Endothelial cell of umbilical vein (primary cell): ENCODE measurements at regions not wholly inside any gene's neighbourhood (a gene's known extent, or its start where the extent isn't known, plus 50 kb on each side); places are given as distances from the start of the nearest gene placed in this dataset.

Experiments used
- BruUV-seq: library from RNA; stranded (reverse); fragments of 400-500 nt; replicated peaks from 2 replicates; lab custom pipeline; 2021; lab: Mats Ljungman, UMichigan
- CTCF ChIA-PET: fragments of 300-600, 350-600 bp; sonication (Branson Sonifier 250); formaldehyde crosslinking; loops from one replicate; lab custom pipeline; 2021; ENCODE audit warnings: antibody characterized with exemption, inconsistent platforms; lab: Charles Lee
- POLR2A ChIA-PET: fragments of 300-600, 350-600 bp; sonication (Branson Sonifier 250); formaldehyde crosslinking; loops from one replicate; lab custom pipeline; 2021; ENCODE audit warnings: antibody characterized with exemption, inconsistent platforms; lab: Charles Lee
- DNase-seq: peaks from one replicate; pipeline ENCODE4 v3.0.0-alpha.2; 2011; ENCODE audit warnings: low read depth, low spot score
- FAIRE-seq: peaks from 2 replicates; lab custom pipeline; 2011; peaks lifted over from hg19 to GRCh38; lab: Jason Lieb, UNC
- H2AFZ ChIP-seq: 2 replicates; pipeline ENCODE4 v1.6.0; 2012; ENCODE audit warnings: low read depth, low read length, control low read depth, inconsistent platforms
- H3K27ac ChIP-seq: 2 replicates; pipeline ENCODE4 v1.5.1; 2011; ENCODE audit warnings: low read depth, mild to moderate bottlenecking, control low read depth, low read length, moderate library complexity; ENCODE audit not compliant: insufficient read depth
- H3K27me3 ChIP-seq, 2 experiments: 2 replicates each; pipeline versions ENCODE4 v1.6.0 to v1.6.1; 2011; ENCODE audit warnings: low read length in 2 of 2, mixed read lengths in 1 of 2; ENCODE audit not compliant: control insufficient read depth in 2 of 2, insufficient read depth in 2 of 2
- H3K36me3 ChIP-seq, 2 experiments: 2 replicates in 1 of 2; 3 replicates in 1 of 2; pipeline ENCODE4 v1.5.1; 2011; ENCODE audit warnings: low read length in 2 of 2, mild to moderate bottlenecking in 1 of 2, moderate library complexity in 1 of 2; ENCODE audit not compliant: control insufficient read depth in 2 of 2, insufficient read depth in 2 of 2; ENCODE audit errors: extremely low read depth in 1 of 2
- H3K4me1 ChIP-seq: 3 replicates; pipeline ENCODE4 v1.5.1; 2011; ENCODE audit warnings: mild to moderate bottlenecking, low read length; ENCODE audit not compliant: control insufficient read depth, insufficient read depth; ENCODE audit errors: extremely low read depth
- H3K4me2 ChIP-seq: 2 replicates; pipeline ENCODE4 v1.6.1; 2011; ENCODE audit warnings: low read length, control low read depth, mixed read lengths; ENCODE audit not compliant: insufficient read depth
- H3K4me3 ChIP-seq, 3 experiments: fragments of 200-600 bp in 1 of 3; sonication (generic), shearing (Covaris generic) in 1 of 3; replicated peaks in 1 of 3; 2 replicates each; pipeline ENCODE4 v1.5.1; 2011 to 2016; ENCODE audit warnings: control low read depth in 3 of 3, low read length in 3 of 3, mild to moderate bottlenecking in 2 of 3, inconsistent platforms in 1 of 3, low read depth in 1 of 3, moderate library complexity in 1 of 3; ENCODE audit not compliant: insufficient read depth in 1 of 3
- H3K79me2 ChIP-seq: 2 replicates; pipeline ENCODE4 v1.6.0; 2012; ENCODE audit warnings: low read length, inconsistent platforms; ENCODE audit not compliant: control insufficient read depth, insufficient read depth
- H3K9ac ChIP-seq: replicated peaks from 2 replicates; pipeline ENCODE3; 2011; ENCODE audit warnings: low read length, control low read depth; ENCODE audit not compliant: insufficient read depth; ENCODE audit errors: extremely low read depth
- H3K9me1 ChIP-seq: replicated peaks from 3 replicates; pipeline ENCODE4 v1.6.0; 2011; ENCODE audit warnings: mild to moderate bottlenecking, low read length; ENCODE audit not compliant: control insufficient read depth, insufficient read depth; ENCODE audit errors: extremely low read depth
- H3K9me3 ChIP-seq: replicated peaks from 2 replicates; pipeline ENCODE4 v1.5.1; 2012; ENCODE audit warnings: low read length, inconsistent platforms; ENCODE audit not compliant: control insufficient read depth, insufficient read depth
- H4K20me1 ChIP-seq: replicated peaks from 2 replicates; pipeline ENCODE3; 2011; ENCODE audit warnings: mild to moderate bottlenecking, low read length; ENCODE audit not compliant: control insufficient read depth, insufficient read depth; ENCODE audit errors: extremely low read depth
- CTCF ChIP-seq, 2 donors: IDR thresholded peaks; 1 replicate in 1 of 2; 2 replicates in 1 of 2; pipeline ENCODE4 v1.5.1; 2011; ENCODE audit warnings: low read length in 2 of 2, mild to moderate bottlenecking in 2 of 2, moderate library complexity in 2 of 2, control low read depth in 1 of 2, inconsistent platforms in 1 of 2, low read depth in 1 of 2; ENCODE audit not compliant: insufficient read depth in 1 of 2; ENCODE audit errors: extremely low read depth in 1 of 2
- EZH2 ChIP-seq: IDR thresholded peaks from 2 replicates; pipeline ENCODE4 v1.6.1; 2012; ENCODE audit warnings: borderline replicate concordance, low read depth, mild to moderate bottlenecking, moderate library complexity, low read length, inconsistent platforms; ENCODE audit not compliant: severe bottlenecking
- FOS ChIP-seq: IDR thresholded peaks from 2 replicates; pipeline ENCODE4 v1.6.1; 2011; ENCODE audit warnings: mild to moderate bottlenecking, low read length, moderate library complexity, borderline replicate concordance; ENCODE audit not compliant: insufficient read depth
- GATA2 ChIP-seq: IDR thresholded peaks from 2 replicates; pipeline ENCODE4 v1.7.0; 2011; ENCODE audit warnings: low read depth, mild to moderate bottlenecking, moderate library complexity, mixed read lengths, low read length; ENCODE audit not compliant: insufficient read length, insufficient read depth
- JUN ChIP-seq: IDR thresholded peaks from 2 replicates; pipeline ENCODE4 v1.6.1; 2011; ENCODE audit warnings: borderline replicate concordance, low read depth; ENCODE audit not compliant: insufficient read length, insufficient read depth
- MAX ChIP-seq: IDR thresholded peaks from 2 replicates; pipeline ENCODE4 v1.6.1; 2011; ENCODE audit not compliant: insufficient read depth, insufficient read length
- MYC ChIP-seq: IDR thresholded peaks from one replicate; pipeline ENCODE4 v1.6.1; 2011; ENCODE audit warnings: mild to moderate bottlenecking, low read depth, low read length
- POLR2A ChIP-seq: IDR thresholded peaks from 2 replicates; pipeline ENCODE4 v1.6.1; 2012; ENCODE audit warnings: low read depth, mild to moderate bottlenecking, control low read depth, low read length
- POLR2AphosphoS5 ChIP-seq: IDR thresholded peaks from 2 replicates; pipeline ENCODE4 v1.6.1; 2012; ENCODE audit warnings: low read depth, mild to moderate bottlenecking, control low read depth, low read length, moderate library complexity; ENCODE audit not compliant: insufficient read depth
- dilution Hi-C: fragments of 300-500 bp; cut with MboI; formaldehyde crosslinking; loops from one replicate; pipeline ENCODE4 v1.15.0; 2019; ENCODE audit warnings: low sequenced_read_pairs; ENCODE audit not compliant: extremely low pct_ligation_motif_present
- intact Hi-C: fragments of 100-400 bp; cut with micrococcal nuclease; formaldehyde crosslinking; loops from one replicate; pipeline ENCODE4 v1.10.0; 2022

GRCh38 chr4:27728892-27729291 lies 868.3 kb downstream of the STIM2 start:
- dilution Hi-C loops = no loop called here
- Histone ChIP-seq H2AFZ (no peak overlapping the region), H3K27ac (no peak overlapping the region), H3K27me3 (no peaks in the 10 kb centered on the region), H3K4me3 (no peak overlapping the region), H3K9ac (no peak overlapping the region), H3K4me2 (no peak overlapping the region), H4K20me1 (no peaks in the 10 kb centered on the region), H3K9me1 (no peaks in the 10 kb centered on the region), H3K79me2 (no peaks in the 10 kb centered on the region), H3K4me1 (no peaks in the 10 kb centered on the region), H3K9me3 (peaks cover 2% of the 10 kb centered on the region), H3K36me3 (no peaks in the 10 kb centered on the region)
- no TSS peak for BruUV-seq
- intact Hi-C loops = no loop called here
- DNase-seq (no peak), FAIRE-seq (no peak)
- TF ChIP-seq POLR2A (no peak), POLR2AphosphoS5 (no peak), CTCF (IDR thresholded peaks at IDR 0.05; ENCODE audit: extremely low read depth in 1 of 2, insufficient read depth in 1 of 2, low read depth in 1 of 2, low read length in 2 of 2) (no peak), GATA2 (no peak), JUN (no peak), EZH2 (no peak), MYC (no peak), MAX (no peak), FOS (no peak)
- ChIA-PET CTCF (no interaction called here), POLR2A (no interaction called here)
